ENCODE measurements at regions not wholly inside any gene's neighbourhood (a gene's known extent, or its start where the extent isn't known, plus 50 kb on each side); places are given as distances from the start of the nearest gene placed in this dataset.

- no peak for DNase-seq
Observed at GRCh38 chr18:51603111-51603510, 405.6 kb upstream of the MEX3C start.

- DNase-seq: no peak
Observed at GRCh38 chr18:51603551-51603950, 406.1 kb upstream of the MEX3C start.

GRCh38 chr18:51610481-51610880 lies 413.0 kb upstream of the MEX3C start:
- DNase-seq: no peak

- no peak for DNase-seq
Observed at GRCh38 chr18:51611326-51611725, 413.8 kb upstream of the MEX3C start.

- DNase-seq: no peak
Observed at GRCh38 chr18:51614033-51614432, 416.6 kb upstream of the MEX3C start.

- no peak for DNase-seq
Observed at GRCh38 chr18:51614967-51615571, 417.6 kb upstream of the MEX3C start.

GRCh38 chr18:51617167-51617566 lies 419.7 kb upstream of the MEX3C start:
- DNase-seq: no peak

- no peak for DNase-seq
Observed at GRCh38 chr18:51617572-51618260, 420.2 kb upstream of the MEX3C start.

GRCh38 chr18:51619283-51619682 lies 421.8 kb upstream of the MEX3C start:
- no peak for DNase-seq

GRCh38 chr18:51621113-51621863 lies 423.8 kb upstream of the MEX3C start:
- DNase-seq: peak; percentile 26

GRCh38 chr18:51621864-51622160 lies 424.3 kb upstream of the MEX3C start:
- DNase-seq: no peak

GRCh38 chr18:51622702-51623101 lies 425.2 kb upstream of the MEX3C start:
- DNase-seq: no peak

- DNase-seq: no peak
Observed at GRCh38 chr18:51623653-51624052, 426.2 kb upstream of the MEX3C start.

- DNase-seq: no peak
Observed at GRCh38 chr18:51630706-51631105, 433.2 kb upstream of the MEX3C start.

GRCh38 chr18:51637881-51638280 lies 440.4 kb upstream of the MEX3C start:
- DNase-seq: no peak

- DNase-seq: no peak
Observed at GRCh38 chr18:51639541-51639940, 442.1 kb upstream of the MEX3C start.

GRCh38 chr18:51643483-51643882 lies 446.0 kb upstream of the MEX3C start:
- no peak for DNase-seq

GRCh38 chr18:51645607-51646006 lies 448.1 kb upstream of the MEX3C start:
- no peak for DNase-seq

GRCh38 chr18:51647346-51647745 lies 449.9 kb upstream of the MEX3C start:
- no peak for DNase-seq

GRCh38 chr18:51647942-51648341 lies 450.5 kb upstream of the MEX3C start:
- DNase-seq: no peak

- DNase-seq: no peak
Observed at GRCh38 chr18:51649796-51650195, 452.3 kb upstream of the MEX3C start.

GRCh38 chr18:51651761-51652160 lies 454.3 kb upstream of the MEX3C start:
- DNase-seq: no peak

- DNase-seq: no peak
Observed at GRCh38 chr18:51653507-51654213, 456.2 kb upstream of the MEX3C start.

All from NCI-H774 (cell line).